Caco-2 (cell line): ENCODE measurements at regions not wholly inside any gene's neighbourhood (a gene's known extent, or its start where the extent isn't known, plus 50 kb on each side); places are given as distances from the start of the nearest gene placed in this dataset.

Experiments used
- BruUV-seq: library from RNA; stranded (reverse); fragments of 400-500 nt; replicated peaks from 2 replicates; lab custom pipeline; 2021; lab: Mats Ljungman, UMichigan
- CTCF ChIA-PET: fragments of 300-600 bp; sonication (Branson Sonifier 250); formaldehyde crosslinking; loops from one replicate; lab custom pipeline; 2022; ENCODE audit warnings: antibody characterized with exemption; lab: Charles Lee
- POLR2A ChIA-PET: fragments of 300-600 bp; sonication (Branson Sonifier 250); formaldehyde crosslinking; loops from one replicate; lab custom pipeline; 2022; ENCODE audit warnings: antibody characterized with exemption; lab: Charles Lee
- DNase-seq, 2 experiments: peaks; one replicate each; pipeline versions ENCODE4 v3.0.0 to v3.0.0-alpha.2; 2020 to 2022
- H3K27me3 ChIP-seq: replicated peaks from 2 replicates; pipeline ENCODE4 v1.6.0; 2011; ENCODE audit warnings: low read length; ENCODE audit not compliant: control insufficient read depth, insufficient read depth
- H3K36me3 ChIP-seq: 2 replicates; pipeline ENCODE4 v1.5.1; 2011; ENCODE audit warnings: low read length; ENCODE audit not compliant: control insufficient read depth, insufficient read depth
- H3K4me1 ChIP-seq: fragments of 250-450 bp; sonication (Bioruptor Pico); 2 replicates; pipeline ENCODE4 v1.5.1; 2020; ENCODE audit warnings: mild to moderate bottlenecking
- H3K4me3 ChIP-seq: 2 replicates; pipeline ENCODE4 v1.5.1; 2011; ENCODE audit warnings: low read depth, mild to moderate bottlenecking, control low read depth, low read length
- H3K9me3 ChIP-seq: fragments of 250-450 bp; sonication (Bioruptor Pico); 2 replicates; pipeline ENCODE4 v1.5.1; 2020; ENCODE audit warnings: mild to moderate bottlenecking, moderate library complexity
- H3K27ac Mint-ChIP-seq: one replicate; pipeline ENCODE4 v1.8.0; 2022; ENCODE audit warnings: mixed read lengths; ENCODE audit not compliant: unreplicated experiment
- H3K27me3 Mint-ChIP-seq: one replicate; pipeline ENCODE4 v1.8.0; 2022; ENCODE audit warnings: mixed read lengths; ENCODE audit not compliant: insufficient read depth, unreplicated experiment
- H3K36me3 Mint-ChIP-seq: one replicate; pipeline ENCODE4 v1.8.0; 2022; ENCODE audit warnings: mild to moderate bottlenecking, mixed read lengths; ENCODE audit not compliant: insufficient read depth, unreplicated experiment
- H3K4me1 Mint-ChIP-seq: one replicate; pipeline ENCODE4 v1.8.0; 2022; ENCODE audit warnings: low read depth, mixed read lengths; ENCODE audit not compliant: unreplicated experiment
- H3K4me3 Mint-ChIP-seq: one replicate; pipeline ENCODE4 v1.8.0; 2022; ENCODE audit warnings: mild to moderate bottlenecking, moderate library complexity, mixed read lengths; ENCODE audit not compliant: unreplicated experiment
- H3K9me3 Mint-ChIP-seq: one replicate; pipeline ENCODE4 v1.8.0; 2022; ENCODE audit warnings: mixed read lengths; ENCODE audit not compliant: unreplicated experiment
- CTCF ChIP-seq, 2 experiments: fragments of 200-600 bp in 1 of 2; IDR thresholded peaks; 1 replicate in 1 of 2; 2 replicates in 1 of 2; pipeline versions ENCODE4 v1.5.1 to v1.8.0; 2011 to 2022; ENCODE audit warnings: antibody characterized with exemption in 1 of 2, control low read depth in 1 of 2, inconsistent platforms in 1 of 2, low read depth in 1 of 2, low read length in 1 of 2, mild to moderate bottlenecking in 1 of 2, moderate library complexity in 1 of 2; ENCODE audit not compliant: insufficient read depth in 1 of 2, severe bottlenecking in 1 of 2, unreplicated experiment in 1 of 2
- intact Hi-C: fragments of 100-400 bp; cut with micrococcal nuclease; formaldehyde crosslinking; loops from one replicate; pipeline ENCODE4 v1.10.0; 2022; ENCODE audit not compliant: unreplicated experiment

DNA sequence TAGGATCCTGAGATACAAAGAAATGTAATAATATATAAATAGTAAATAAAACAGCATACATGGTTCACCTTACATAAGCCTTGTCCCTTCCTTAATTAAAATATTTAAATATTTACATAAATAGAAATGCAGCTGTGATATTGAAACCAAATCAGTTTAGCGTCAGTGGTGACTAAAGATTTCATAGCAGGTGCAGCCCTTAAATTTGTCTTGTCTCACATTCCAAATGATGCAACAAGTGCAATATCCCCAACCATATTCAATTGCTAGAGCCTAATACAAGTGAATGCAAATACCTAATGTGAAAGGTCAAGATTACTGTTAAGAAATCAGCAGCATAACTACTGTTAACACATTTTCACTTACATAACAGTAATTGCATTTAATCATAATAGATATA is 539.5 kb downstream of the NYAP2 start:
- no peak for DNase-seq

GRCh38 chr2:225937625-225938187 is 538.2 kb downstream of the NYAP2 start:
- ChIA-PET POLR2A (no interaction called here), CTCF (no interaction called here)
- no peak overlapping the region for H3K4me3 ChIP-seq
- Mint-ChIP-seq H3K27me3 (peaks cover 3% of the 10 kb centered on the region), H3K4me1 (no peaks in the 10 kb centered on the region), H3K27ac (no peak overlapping the region), H3K4me3 (no peak overlapping the region), H3K9me3 (no peaks in the 10 kb centered on the region), H3K36me3 (no peaks in the 10 kb centered on the region)
- H3K4me1 ChIP-seq: no peaks in the 10 kb centered on the region
- no peaks in the 10 kb centered on the region for H3K27me3 ChIP-seq
- DNase-seq: peak in 1 of 2 experiments; percentile 1
- H3K9me3 ChIP-seq: no peaks in the 10 kb centered on the region
- intact Hi-C loops: no loop called here
- BruUV-seq: no TSS peak
- no peaks in the 10 kb centered on the region for H3K36me3 ChIP-seq
- no peak for TF ChIP-seq CTCF (IDR thresholded peaks at IDR 0.05; ENCODE audit: insufficient read depth in 1 of 2, low read depth in 1 of 2, low read length in 1 of 2, severe bottlenecking in 1 of 2, unreplicated experiment in 1 of 2)

More for the DNA sequence above, 539.5 kb downstream of the NYAP2 start:
- Histone ChIP-seq H3K9me3 (no peaks in the 10 kb centered on the region), H3K4me1 (no peaks in the 10 kb centered on the region), H3K36me3 (no peaks in the 10 kb centered on the region), H3K4me3 (no peak overlapping the region), H3K27me3 (no peaks in the 10 kb centered on the region)
- Mint-ChIP-seq H3K27ac (no peak overlapping the region), H3K4me1 (no peaks in the 10 kb centered on the region), H3K36me3 (no peaks in the 10 kb centered on the region), H3K9me3 (no peaks in the 10 kb centered on the region), H3K4me3 (no peak overlapping the region), H3K27me3 (peaks cover 3% of the 10 kb centered on the region)
- intact Hi-C loops: no loop called here
- CTCF ChIA-PET: no interaction called here
- BruUV-seq: no TSS peak
- POLR2A ChIA-PET: no interaction called here
- no peak for TF ChIP-seq CTCF (IDR thresholded peaks at IDR 0.05; ENCODE audit: insufficient read depth in 1 of 2, low read depth in 1 of 2, low read length in 1 of 2, severe bottlenecking in 1 of 2, unreplicated experiment in 1 of 2)

- no peaks in the 10 kb centered on the region for H3K27me3 Mint-ChIP-seq
- no peaks in the 10 kb centered on the region for H3K4me1 Mint-ChIP-seq
- H3K4me3 Mint-ChIP-seq: no peak overlapping the region
- POLR2A ChIA-PET: no interaction called here
- no peaks in the 10 kb centered on the region for H3K36me3 Mint-ChIP-seq
- intact Hi-C loops: loop anchor here (5.0 kb wide), 1 partner anchor 1094 kb away; no protein-coding TSS in a partner anchor
- Histone ChIP-seq H3K4me3 (no peak overlapping the region), H3K27me3 (no peaks in the 10 kb centered on the region), H3K36me3 (no peaks in the 10 kb centered on the region), H3K9me3 (no peaks in the 10 kb centered on the region), H3K4me1 (no peaks in the 10 kb centered on the region)
- CTCF ChIA-PET: no interaction called here
- no peaks in the 10 kb centered on the region for H3K9me3 Mint-ChIP-seq
- no peak overlapping the region for H3K27ac Mint-ChIP-seq
- TF ChIP-seq CTCF (IDR thresholded peaks at IDR 0.05; ENCODE audit: insufficient read depth in 1 of 2, low read depth in 1 of 2, low read length in 1 of 2, severe bottlenecking in 1 of 2, unreplicated experiment in 1 of 2): no peak
- no peak for DNase-seq
- BruUV-seq: no TSS peak
Observed at GRCh38 chr2:225932811-225933413, 533.4 kb downstream of the NYAP2 start.
